ENCODE measurements at regions not wholly inside any gene's neighbourhood (a gene's known extent, or its start where the extent isn't known, plus 50 kb on each side); places are given as distances from the start of the nearest gene placed in this dataset.

GRCh38 chr22:48354096-48354495 is 1473.6 kb downstream of the BRD1 start:
- DNase-seq (ENCODE audit: low spot score), result no peak

- no peak for DNase-seq (ENCODE audit: low spot score)
Measured at GRCh38 chr22:48353116-48353947, 1474.3 kb downstream of the BRD1 start.

- DNase-seq (ENCODE audit: low spot score), result no peak
Measured at GRCh38 chr22:48352086-48352911, 1475.4 kb downstream of the BRD1 start.

- no peak for DNase-seq (ENCODE audit: low spot score)
Measured at GRCh38 chr22:48351376-48352085, 1476.1 kb downstream of the BRD1 start.

GRCh38 chr22:48350456-48350855 is 1477.2 kb downstream of the BRD1 start:
- no peak for DNase-seq (ENCODE audit: low spot score)

GRCh38 chr22:48348855-48349254 is 1478.8 kb downstream of the BRD1 start:
- no peak for DNase-seq (ENCODE audit: low spot score)

- DNase-seq (ENCODE audit: low spot score), result no peak
Measured at GRCh38 chr22:48347311-48347710, 1480.4 kb downstream of the BRD1 start.

GRCh38 chr22:48346911-48347310 is 1480.8 kb downstream of the BRD1 start:
- DNase-seq (ENCODE audit: low spot score), result no peak

GRCh38 chr22:48346311-48346710 is 1481.4 kb downstream of the BRD1 start:
- DNase-seq (ENCODE audit: low spot score), result no peak

GRCh38 chr22:48345631-48346030 is 1482.0 kb downstream of the BRD1 start:
- no peak for DNase-seq (ENCODE audit: low spot score)

- no peak for DNase-seq (ENCODE audit: low spot score)
Measured at GRCh38 chr22:48343461-48343860, 1484.2 kb downstream of the BRD1 start.

- DNase-seq (ENCODE audit: low spot score), result no peak
Measured at GRCh38 chr22:48342732-48343131, 1484.9 kb downstream of the BRD1 start.

GRCh38 chr22:48342016-48342415 is 1485.7 kb downstream of the BRD1 start:
- no peak for DNase-seq (ENCODE audit: low spot score)

- no peak for DNase-seq (ENCODE audit: low spot score)
Measured at GRCh38 chr22:48340727-48341709, 1486.7 kb downstream of the BRD1 start.

GRCh38 chr22:48340191-48340590 is 1487.5 kb downstream of the BRD1 start:
- no peak for DNase-seq (ENCODE audit: low spot score)

GRCh38 chr22:48338793-48339705 is 1488.6 kb downstream of the BRD1 start:
- DNase-seq (ENCODE audit: low spot score), result no peak

GRCh38 chr22:48337957-48338792 is 1489.5 kb downstream of the BRD1 start:
- DNase-seq (ENCODE audit: low spot score), result no peak

- DNase-seq (ENCODE audit: low spot score), result no peak
Measured at GRCh38 chr22:48336339-48337060, 1491.2 kb downstream of the BRD1 start.
